ENCODE measurements at regions not wholly inside any gene's neighbourhood (a gene's known extent, or its start where the extent isn't known, plus 50 kb on each side); places are given as distances from the start of the nearest gene placed in this dataset.

- TF ChIP-seq, protein P1, sequence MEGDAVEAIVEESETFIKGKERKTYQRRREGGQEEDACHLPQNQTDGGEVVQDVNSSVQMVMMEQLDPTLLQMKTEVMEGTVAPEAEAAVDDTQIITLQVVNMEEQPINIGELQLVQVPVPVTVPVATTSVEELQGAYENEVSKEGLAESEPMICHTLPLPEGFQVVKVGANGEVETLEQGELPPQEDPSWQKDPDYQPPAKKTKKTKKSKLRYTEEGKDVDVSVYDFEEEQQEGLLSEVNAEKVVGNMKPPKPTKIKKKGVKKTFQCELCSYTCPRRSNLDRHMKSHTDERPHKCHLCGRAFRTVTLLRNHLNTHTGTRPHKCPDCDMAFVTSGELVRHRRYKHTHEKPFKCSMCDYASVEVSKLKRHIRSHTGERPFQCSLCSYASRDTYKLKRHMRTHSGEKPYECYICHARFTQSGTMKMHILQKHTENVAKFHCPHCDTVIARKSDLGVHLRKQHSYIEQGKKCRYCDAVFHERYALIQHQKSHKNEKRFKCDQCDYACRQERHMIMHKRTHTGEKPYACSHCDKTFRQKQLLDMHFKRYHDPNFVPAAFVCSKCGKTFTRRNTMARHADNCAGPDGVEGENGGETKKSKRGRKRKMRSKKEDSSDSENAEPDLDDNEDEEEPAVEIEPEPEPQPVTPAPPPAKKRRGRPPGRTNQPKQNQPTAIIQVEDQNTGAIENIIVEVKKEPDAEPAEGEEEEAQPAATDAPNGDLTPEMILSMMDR (conservative IDR thresholded peaks at IDR 0.05; ENCODE audit: low read length): no peak
- TF ChIP-seq EZH2phosphoT487 (IDR thresholded peaks at IDR 0.05; ENCODE audit: borderline replicate concordance, low read depth, low read length): no peak
Observed at GRCh38 chr5:155274484-155274883, 260.9 kb downstream of the KIF4B start.
